ENCODE measurements at regions not wholly inside any gene's neighbourhood (a gene's known extent, or its start where the extent isn't known, plus 50 kb on each side); places are given as distances from the start of the nearest gene placed in this dataset.
A peak's percentile ranks its signal among the peaks of the same experiment; 100 is the strongest.
"Not testable (repeated sequence)": the region's sequence is repeated elsewhere in the genome, so short reads cannot be mapped to it uniquely, and the experiment has no call there.

DNA sequence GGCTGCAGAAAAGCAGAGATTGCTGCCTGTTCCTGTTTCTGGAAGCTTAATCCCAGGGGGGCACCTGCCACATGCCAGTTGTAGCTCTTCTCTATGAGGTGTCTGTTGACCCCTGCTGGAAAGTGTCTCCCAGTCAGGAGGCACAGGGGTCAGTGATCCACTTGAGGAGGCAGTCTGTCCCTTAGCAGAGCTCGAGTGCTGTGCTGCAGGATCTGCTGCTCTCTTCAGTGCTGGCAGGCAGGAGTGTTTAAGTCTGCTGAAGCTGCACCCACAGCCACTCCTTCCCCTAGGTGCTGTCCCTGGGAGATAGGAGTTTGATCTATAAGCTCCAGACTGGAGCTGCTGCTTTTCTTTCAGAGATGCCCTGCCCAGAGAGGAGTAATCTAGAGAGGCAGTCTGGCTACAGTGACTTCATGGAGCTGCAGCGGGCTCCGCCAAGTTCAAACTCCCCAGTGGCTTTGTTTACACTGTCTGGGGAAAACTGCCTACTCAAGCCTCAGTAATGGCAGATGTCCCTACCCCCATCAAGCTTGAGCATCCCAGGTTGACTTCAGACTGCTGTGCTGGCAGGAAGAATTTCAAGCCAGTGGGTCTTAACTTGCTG, 57.6 kb upstream of the CROT start:
- DNase-seq (ENCODE audit: low read depth) = no peak

DNA sequence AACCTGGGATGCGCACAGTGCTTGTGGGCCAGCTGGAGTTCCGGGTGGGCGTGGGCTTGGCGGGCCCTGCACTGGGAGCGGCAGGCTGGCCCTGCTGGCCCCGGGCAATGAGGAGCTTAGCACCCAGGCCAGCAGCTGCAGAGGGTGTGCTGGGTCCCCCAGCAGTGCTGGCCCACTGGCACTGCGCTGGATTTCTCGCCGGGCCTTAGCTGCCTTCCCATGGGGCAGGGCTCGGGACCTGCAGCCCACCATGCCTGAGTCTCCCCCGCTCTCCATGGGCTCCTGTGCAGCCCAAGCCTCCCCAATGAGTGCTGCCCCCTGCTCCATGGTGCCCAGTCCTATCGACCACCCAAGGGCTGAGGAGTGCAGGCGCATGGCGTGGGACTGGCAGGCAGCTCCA, 56.7 kb upstream of the CROT start:
- DNase-seq (ENCODE audit: low read depth) = not testable (repeated sequence)

DNA sequence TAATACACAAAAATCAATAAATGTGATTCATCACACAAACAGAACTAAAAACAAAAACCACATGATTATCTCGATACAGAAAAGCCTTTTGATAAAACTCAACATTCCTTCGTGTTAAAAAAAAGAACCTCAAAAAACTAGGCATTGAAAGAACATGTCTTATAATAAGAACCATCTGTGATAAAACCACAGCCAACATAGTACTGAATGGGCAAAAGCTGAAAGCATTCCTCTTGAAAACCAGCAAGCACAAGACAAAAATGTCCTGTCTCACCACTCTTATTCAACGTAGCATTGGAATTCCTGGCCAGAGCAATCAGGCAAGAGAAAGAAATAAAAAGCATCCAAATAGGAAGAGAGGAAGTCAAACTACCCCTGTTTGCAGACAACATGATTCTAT, 49.9 kb upstream of the CROT start:
- DNase-seq (ENCODE audit: low read depth) = peak; percentile 80
